HUES48 (cell line): ENCODE measurements at regions not wholly inside any gene's neighbourhood (a gene's known extent, or its start where the extent isn't known, plus 50 kb on each side); places are given as distances from the start of the nearest gene placed in this dataset.
A peak's percentile ranks its signal among the peaks of the same experiment; 100 is the strongest.

Source experiments
- H3K27ac ChIP-seq: one replicate; pipeline ENCODE4 v1.7.0; 2013; ENCODE audit warnings: low read depth, low read length, inconsistent platforms
- H3K27me3 ChIP-seq: 2 replicates; pipeline ENCODE4 v1.6.1; 2013; ENCODE audit warnings: mild to moderate bottlenecking, low read length; ENCODE audit not compliant: control insufficient read depth, insufficient read depth
- H3K36me3 ChIP-seq: 2 replicates; pipeline ENCODE4 v1.6.1; 2013; ENCODE audit warnings: low read length; ENCODE audit not compliant: control insufficient read depth, insufficient read depth
- H3K4me1 ChIP-seq: 2 replicates; pipeline ENCODE4 v1.6.1; 2013; ENCODE audit warnings: mild to moderate bottlenecking, low read length; ENCODE audit not compliant: control insufficient read depth, insufficient read depth
- H3K4me3 ChIP-seq: 2 replicates; pipeline ENCODE4 v1.5.1; 2013; ENCODE audit warnings: mild to moderate bottlenecking, low read depth, low read length
- H3K9ac ChIP-seq: 2 replicates; pipeline ENCODE4 v1.6.1; 2013; ENCODE audit warnings: mild to moderate bottlenecking, low read depth, low read length, moderate library complexity
- H3K9me3 ChIP-seq: 2 replicates; pipeline ENCODE4 v1.6.1; 2013; ENCODE audit warnings: low read length; ENCODE audit not compliant: control insufficient read depth, insufficient read depth

DNA sequence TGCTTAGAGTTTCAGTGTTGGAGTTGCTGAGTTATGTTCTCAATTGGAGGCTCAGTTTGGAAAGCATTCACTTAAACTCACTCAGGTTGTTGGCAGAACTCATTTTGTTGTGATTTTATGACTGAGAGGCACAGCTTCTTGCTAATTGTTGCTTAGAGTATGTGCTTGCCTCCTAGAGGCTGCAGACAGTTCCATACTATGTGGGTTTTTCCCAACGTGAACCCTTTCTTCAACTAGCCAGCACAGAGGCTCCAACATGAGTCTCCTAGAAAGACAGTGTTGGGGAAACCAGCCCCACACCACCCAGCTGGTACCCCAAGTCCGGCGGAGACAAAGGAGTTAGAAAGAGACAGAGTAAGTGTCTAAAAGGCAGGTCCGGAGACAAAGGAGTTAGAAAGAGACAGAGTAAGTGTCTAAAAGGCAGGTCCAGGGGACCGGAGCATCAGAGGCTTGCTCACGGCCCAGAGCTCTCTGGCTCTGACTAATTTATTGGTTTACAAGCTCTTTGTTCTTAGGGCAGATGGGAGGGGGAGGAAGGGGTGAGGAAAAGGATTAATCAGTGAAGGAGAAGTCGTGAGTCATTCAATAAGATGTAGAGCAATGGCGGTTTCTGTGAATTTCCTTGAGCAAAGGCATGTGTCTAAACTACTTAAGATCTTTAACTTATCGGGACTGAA is 999.7 kb upstream of the LRRTM1 start:
- H3K36me3 ChIP-seq = no peaks in the 10 kb centered on the region
- H3K9me3 ChIP-seq = no peaks in the 10 kb centered on the region
- H3K4me1 ChIP-seq = 0 out of 2 replicates have a peak, but pooled peaks cover 6% of the 10 kb centered on the region
- no peak overlapping the region for H3K4me3 ChIP-seq
- no peaks in the 10 kb centered on the region for H3K27me3 ChIP-seq
- no peak overlapping the region for H3K9ac ChIP-seq
- H3K27ac ChIP-seq = peak overlapping the region; percentile 42

- H3K27me3 ChIP-seq = no peaks in the 10 kb centered on the region
These were observed 998.8 kb upstream of the LRRTM1 start for GRCh38 chr2:81303321-81303720.

DNA sequence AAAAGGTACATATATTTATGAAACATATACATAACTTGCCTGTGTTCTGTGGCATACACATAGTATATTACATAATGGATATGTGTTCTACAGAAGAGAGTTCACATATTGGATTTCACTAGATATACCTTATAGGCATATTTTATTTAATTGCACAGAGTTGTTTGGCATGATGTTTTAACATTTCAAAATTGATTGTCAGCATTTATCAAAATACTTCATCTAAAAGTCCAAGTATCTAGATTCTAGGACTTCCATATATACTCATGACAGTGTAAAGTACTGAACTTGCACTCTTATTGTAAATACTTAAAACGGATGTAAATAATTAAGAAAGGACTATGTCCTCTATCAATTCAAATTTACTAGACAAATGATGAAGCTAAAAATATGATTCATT is 995.3 kb upstream of the LRRTM1 start:
- no peaks in the 10 kb centered on the region for H3K27me3 ChIP-seq
- no peak overlapping the region for H3K4me3 ChIP-seq
- 0 out of 2 replicates have a peak, but pooled peaks cover 6% of the 10 kb centered on the region for H3K4me1 ChIP-seq
- H3K27ac ChIP-seq = no peak overlapping the region
- no peaks in the 10 kb centered on the region for H3K36me3 ChIP-seq
- H3K9me3 ChIP-seq = no peaks in the 10 kb centered on the region
- no peak overlapping the region for H3K9ac ChIP-seq

More at GRCh38 chr2:81303321-81303720, 998.8 kb upstream of the LRRTM1 start:
- no peaks in the 10 kb centered on the region for H3K36me3 ChIP-seq
- H3K4me3 ChIP-seq = no peak overlapping the region
- H3K4me1 ChIP-seq = 0 out of 2 replicates have a peak, but pooled peaks cover 6% of the 10 kb centered on the region
- H3K9me3 ChIP-seq = no peaks in the 10 kb centered on the region
- no peak overlapping the region for H3K27ac ChIP-seq
- H3K9ac ChIP-seq = no peak overlapping the region

GRCh38 chr2:81290846-81291245 is 986.3 kb upstream of the LRRTM1 start:
- H3K4me1 ChIP-seq = no peaks in the 10 kb centered on the region
- H3K4me3 ChIP-seq = no peak overlapping the region
- H3K9ac ChIP-seq = no peak overlapping the region
- no peaks in the 10 kb centered on the region for H3K36me3 ChIP-seq
- no peaks in the 10 kb centered on the region for H3K9me3 ChIP-seq
- no peaks in the 10 kb centered on the region for H3K27me3 ChIP-seq
- no peak overlapping the region for H3K27ac ChIP-seq

- Histone ChIP-seq H3K27me3 (no peaks in the 10 kb centered on the region), H3K4me1 (no peaks in the 10 kb centered on the region), H3K4me3 (no peak overlapping the region), H3K36me3 (no peaks in the 10 kb centered on the region), H3K9ac (no peak overlapping the region), H3K27ac (no peak overlapping the region), H3K9me3 (no peaks in the 10 kb centered on the region)
These were observed 978.5 kb upstream of the LRRTM1 start for GRCh38 chr2:81283081-81283480.

DNA sequence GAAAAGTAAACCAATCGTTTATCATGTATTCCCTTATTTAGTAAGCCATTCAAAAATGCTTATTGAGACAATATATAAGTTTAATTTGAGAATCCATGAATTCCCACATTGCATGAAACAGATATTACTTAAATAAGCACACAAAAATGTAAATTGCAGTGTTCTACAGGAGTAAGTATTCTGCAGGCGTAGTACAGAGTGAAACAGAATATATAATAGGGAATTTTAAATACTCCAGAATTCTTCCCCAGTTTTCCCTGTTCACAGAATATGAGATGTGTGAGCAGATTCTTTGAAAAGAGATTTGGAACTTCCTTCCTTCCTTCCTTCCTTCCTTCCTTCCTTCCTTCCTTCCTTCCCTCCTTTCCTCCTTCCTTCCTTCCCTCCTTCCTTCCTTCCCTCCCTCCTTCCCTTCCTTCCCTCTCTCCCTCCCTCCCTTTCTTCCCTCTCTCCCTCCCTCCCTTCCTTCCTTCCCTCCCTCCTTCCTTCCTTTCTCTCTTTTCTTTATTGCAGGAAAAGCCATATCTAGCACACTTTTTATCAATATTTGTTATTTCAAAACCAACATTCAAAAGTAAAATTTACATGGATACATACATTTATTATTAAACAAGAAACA is 977.7 kb upstream of the LRRTM1 start:
- Histone ChIP-seq H3K9me3 (no peaks in the 10 kb centered on the region), H3K4me1 (no peaks in the 10 kb centered on the region), H3K4me3 (no peak overlapping the region), H3K27ac (no peak overlapping the region), H3K36me3 (no peaks in the 10 kb centered on the region), H3K27me3 (no peaks in the 10 kb centered on the region), H3K9ac (no peak overlapping the region)

DNA sequence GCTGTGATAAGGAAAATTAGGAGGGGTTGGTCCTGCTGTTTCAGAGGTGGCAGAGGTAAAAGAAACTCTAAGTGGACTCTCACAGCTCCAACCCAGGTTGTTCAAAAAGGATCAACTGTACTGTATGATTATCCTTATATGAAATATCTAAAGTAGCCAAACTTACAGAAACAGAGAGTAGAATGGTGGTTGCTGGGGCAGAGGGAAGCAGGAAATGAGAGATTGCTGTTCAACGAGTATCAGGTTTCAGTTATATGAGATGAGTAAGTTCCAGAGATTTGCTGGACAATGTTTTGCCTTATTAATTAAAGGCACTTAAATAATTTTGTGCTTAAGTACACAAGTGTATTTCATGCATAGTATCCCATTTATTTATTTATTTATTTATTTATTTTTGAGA is 972.0 kb upstream of the LRRTM1 start:
- Histone ChIP-seq H3K27me3 (no peaks in the 10 kb centered on the region), H3K4me3 (no peak overlapping the region), H3K36me3 (no peaks in the 10 kb centered on the region), H3K9me3 (no peaks in the 10 kb centered on the region), H3K9ac (no peak overlapping the region), H3K27ac (no peak overlapping the region), H3K4me1 (no peaks in the 10 kb centered on the region)

- Histone ChIP-seq H3K36me3 (no peaks in the 10 kb centered on the region), H3K9ac (no peak overlapping the region), H3K27ac (no peak overlapping the region), H3K4me1 (no peaks in the 10 kb centered on the region), H3K27me3 (no peaks in the 10 kb centered on the region), H3K4me3 (no peak overlapping the region), H3K9me3 (no peaks in the 10 kb centered on the region)
These were observed 961.6 kb upstream of the LRRTM1 start for GRCh38 chr2:81266106-81266505.

- Histone ChIP-seq H3K9ac (no peak overlapping the region), H3K4me1 (no peaks in the 10 kb centered on the region), H3K27me3 (no peaks in the 10 kb centered on the region), H3K27ac (no peak overlapping the region), H3K9me3 (no peaks in the 10 kb centered on the region), H3K36me3 (no peaks in the 10 kb centered on the region), H3K4me3 (no peak overlapping the region)
These were observed 959.4 kb upstream of the LRRTM1 start for GRCh38 chr2:81263989-81264388.

- Histone ChIP-seq H3K4me1 (no peaks in the 10 kb centered on the region), H3K4me3 (no peak overlapping the region), H3K27ac (no peak overlapping the region), H3K9ac (no peak overlapping the region), H3K27me3 (no peaks in the 10 kb centered on the region), H3K9me3 (no peaks in the 10 kb centered on the region), H3K36me3 (no peaks in the 10 kb centered on the region)
These were observed 955.8 kb upstream of the LRRTM1 start for GRCh38 chr2:81260320-81260719.

- no peak overlapping the region for H3K27ac ChIP-seq
- no peak overlapping the region for H3K4me3 ChIP-seq
- no peaks in the 10 kb centered on the region for H3K27me3 ChIP-seq
- no peaks in the 10 kb centered on the region for H3K4me1 ChIP-seq
- H3K36me3 ChIP-seq = no peaks in the 10 kb centered on the region
- no peak overlapping the region for H3K9ac ChIP-seq
- no peaks in the 10 kb centered on the region for H3K9me3 ChIP-seq
These were observed 945.7 kb upstream of the LRRTM1 start for GRCh38 chr2:81250270-81250669.
